ENCODE measurements at regions not wholly inside any gene's neighbourhood (a gene's known extent, or its start where the extent isn't known, plus 50 kb on each side); places are given as distances from the start of the nearest gene placed in this dataset.

DNA sequence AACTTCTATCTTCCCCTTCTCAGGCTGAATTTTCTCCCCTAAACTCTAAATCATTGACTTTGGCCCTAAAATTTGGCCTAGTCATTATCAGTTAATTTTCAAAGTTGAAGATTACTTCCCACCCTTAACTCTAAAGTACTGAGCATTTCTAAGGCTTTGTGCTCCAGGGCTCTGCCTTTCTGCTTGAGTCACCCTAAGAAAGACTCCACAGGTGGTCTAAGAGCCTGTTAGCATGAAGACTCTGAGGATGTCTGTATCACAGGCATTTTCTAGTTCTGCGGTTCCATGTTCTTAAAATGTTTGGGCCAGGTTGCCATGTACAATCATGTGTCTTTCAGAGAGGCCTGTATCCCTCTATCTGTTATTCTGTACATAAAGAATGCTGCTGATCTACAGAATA lies 808.1 kb upstream of the MANEA start:
- Histone ChIP-seq H3K4me1 (no peaks in the 10 kb centered on the region), H3K27me3 (no peaks in the 10 kb centered on the region), H3K36me3 (no peaks in the 10 kb centered on the region), H3K4me3 (no peak overlapping the region), H3K27ac (no peak overlapping the region), H3K9me3 (peaks cover 0 to 3% (median 0%) of the 10 kb centered on the region in 12 donors)
- TF ChIP-seq, protein P1, sequence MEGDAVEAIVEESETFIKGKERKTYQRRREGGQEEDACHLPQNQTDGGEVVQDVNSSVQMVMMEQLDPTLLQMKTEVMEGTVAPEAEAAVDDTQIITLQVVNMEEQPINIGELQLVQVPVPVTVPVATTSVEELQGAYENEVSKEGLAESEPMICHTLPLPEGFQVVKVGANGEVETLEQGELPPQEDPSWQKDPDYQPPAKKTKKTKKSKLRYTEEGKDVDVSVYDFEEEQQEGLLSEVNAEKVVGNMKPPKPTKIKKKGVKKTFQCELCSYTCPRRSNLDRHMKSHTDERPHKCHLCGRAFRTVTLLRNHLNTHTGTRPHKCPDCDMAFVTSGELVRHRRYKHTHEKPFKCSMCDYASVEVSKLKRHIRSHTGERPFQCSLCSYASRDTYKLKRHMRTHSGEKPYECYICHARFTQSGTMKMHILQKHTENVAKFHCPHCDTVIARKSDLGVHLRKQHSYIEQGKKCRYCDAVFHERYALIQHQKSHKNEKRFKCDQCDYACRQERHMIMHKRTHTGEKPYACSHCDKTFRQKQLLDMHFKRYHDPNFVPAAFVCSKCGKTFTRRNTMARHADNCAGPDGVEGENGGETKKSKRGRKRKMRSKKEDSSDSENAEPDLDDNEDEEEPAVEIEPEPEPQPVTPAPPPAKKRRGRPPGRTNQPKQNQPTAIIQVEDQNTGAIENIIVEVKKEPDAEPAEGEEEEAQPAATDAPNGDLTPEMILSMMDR (IDR thresholded peaks at IDR 0.05) = no peak
- TF ChIP-seq POLR2A (IDR thresholded peaks at IDR 0.05) = no peak
- ATAC-seq (no peak), DNase-seq (no peak)
- 78 to 88% (median 84%) methylated on average over 1 of the region's 1 CpG for WGBS, 4 donors
- intact Hi-C loops (cut with DNase I) = no loop called here

DNA sequence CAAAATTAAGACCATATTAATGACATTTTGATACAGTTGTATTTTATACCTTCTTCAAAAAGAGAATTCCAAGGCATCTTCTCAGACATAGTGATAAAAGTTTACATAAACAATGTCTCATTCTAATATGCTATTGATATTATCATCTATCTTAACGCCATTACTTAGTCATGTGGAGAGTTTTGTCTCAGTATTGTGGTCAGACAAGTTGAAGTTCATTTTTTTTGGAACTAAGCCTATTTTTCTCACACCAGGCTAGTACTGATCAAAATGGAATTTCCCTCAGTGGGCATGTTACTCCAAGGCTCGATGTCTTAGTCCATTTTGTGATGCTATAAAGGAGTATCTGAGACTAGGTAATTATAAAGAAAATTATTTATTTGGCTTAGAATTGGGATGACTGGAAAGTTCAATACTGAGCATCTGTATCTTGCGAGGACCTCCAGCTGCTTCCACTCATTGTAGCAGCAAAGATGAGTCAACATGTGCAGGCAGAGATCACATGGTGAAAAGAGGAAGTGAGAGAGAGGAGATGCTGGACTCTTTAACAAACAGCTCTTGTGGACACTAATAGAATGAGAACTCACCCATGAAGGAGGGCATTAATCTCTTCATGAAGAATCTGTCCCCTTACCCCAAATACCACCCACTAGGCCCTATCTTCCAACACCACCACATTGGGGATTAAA lies 825.5 kb upstream of the MANEA start:
- WGBS, 4 donors = 62 to 71% (median 66%) methylated on average over 3 of the region's 3 CpGs
- TF ChIP-seq, protein P1 (IDR thresholded peaks at IDR 0.05) = no peak
- TF ChIP-seq POLR2A (IDR thresholded peaks at IDR 0.05) = no peak
- Histone ChIP-seq H3K27ac (no peak overlapping the region), H3K9me3 (peaks cover 0 to 4% (median 0%) of the 10 kb centered on the region in 12 donors), H3K4me3 (no peak overlapping the region), H3K27me3 (no peaks in the 10 kb centered on the region), H3K36me3 (no peaks in the 10 kb centered on the region), H3K4me1 (no peaks in the 10 kb centered on the region)
- intact Hi-C loops (cut with DNase I) = no loop called here
- no peak for ATAC-seq
- no peak for DNase-seq

DNA sequence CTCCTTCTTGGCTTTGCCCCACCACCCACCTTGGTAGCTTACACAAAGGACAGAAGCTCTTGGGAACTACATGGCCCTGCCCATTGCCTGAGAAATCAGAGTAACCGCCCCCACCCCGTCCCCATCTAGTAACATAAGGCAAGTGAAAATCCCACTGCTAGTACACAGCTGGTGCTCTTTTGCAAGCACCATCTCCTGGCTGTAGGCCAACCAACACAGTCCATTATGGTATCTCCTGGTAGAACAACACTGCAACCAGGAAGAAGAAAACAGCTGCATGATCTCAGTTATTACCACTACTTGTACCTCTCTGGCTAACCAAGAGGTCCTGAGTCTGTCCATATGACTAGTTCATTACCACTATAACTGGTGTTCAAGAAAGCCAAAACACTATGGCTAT lies 841.1 kb upstream of the MANEA start:
- Histone ChIP-seq H3K27ac (no peak overlapping the region), H3K36me3 (no peaks in the 10 kb centered on the region), H3K4me3 (no peak overlapping the region), H3K9me3 (peaks cover 0 to 6% (median 0%) of the 10 kb centered on the region in 12 donors), H3K27me3 (no peaks in the 10 kb centered on the region), H3K4me1 (no peaks in the 10 kb centered on the region)
- ATAC-seq (no peak), DNase-seq (no peak)
- WGBS, 4 donors = 84 to 90% (median 86%) methylated on average over 2 of the region's 2 CpGs
- intact Hi-C loops (cut with DNase I) = no loop called here
- no peak for TF ChIP-seq POLR2A (IDR thresholded peaks at IDR 0.05)
- TF ChIP-seq, protein P1 (IDR thresholded peaks at IDR 0.05) = no peak

DNA sequence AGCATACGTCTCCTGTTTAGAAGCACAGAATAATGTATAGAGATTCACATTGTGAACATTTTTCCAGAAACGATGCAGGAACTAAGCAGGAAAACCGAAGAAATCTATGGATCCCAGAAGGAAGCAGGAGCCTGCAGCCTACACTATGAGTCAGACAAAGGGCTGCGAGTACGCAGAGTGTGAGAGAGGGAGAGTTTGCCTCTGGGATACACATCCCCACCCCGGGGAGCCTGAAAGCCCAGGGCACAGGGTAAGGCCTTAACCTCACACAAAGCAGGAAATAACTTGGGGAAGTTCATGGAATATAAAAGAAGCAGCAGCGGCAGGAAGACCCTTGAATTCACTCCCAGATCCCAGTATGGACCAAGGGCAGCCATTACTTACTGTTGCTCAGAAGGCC lies 842.1 kb upstream of the MANEA start:
- Histone ChIP-seq H3K27me3 (no peaks in the 10 kb centered on the region), H3K36me3 (no peaks in the 10 kb centered on the region), H3K9me3 (no peaks in the 10 kb centered on the region), H3K4me1 (no peaks in the 10 kb centered on the region), H3K27ac (no peak overlapping the region), H3K4me3 (no peak overlapping the region)
- no peak for TF ChIP-seq POLR2A (IDR thresholded peaks at IDR 0.05)
- TF ChIP-seq, protein P1 (IDR thresholded peaks at IDR 0.05) = no peak
- intact Hi-C loops (cut with DNase I) = no loop called here
- DNase-seq (no peak), ATAC-seq (no peak)
- WGBS, 4 donors = 73 to 85% (median 80%) methylated on average over 7 of the region's 7 CpGs

Measured in heart left ventricle (tissue), 16 donors.